GM12878 (cell line): ENCODE measurements at regions not wholly inside any gene's neighbourhood (a gene's known extent, or its start where the extent isn't known, plus 50 kb on each side); places are given as distances from the start of the nearest gene placed in this dataset.

Source experiments
- BACH1 ChIP-seq: fragments of 450-650 bp; IDR thresholded peaks from 2 replicates; pipeline ENCODE4 v1.6.1; 2017; ENCODE audit warnings: mild to moderate bottlenecking, borderline replicate concordance
- BMI1 ChIP-seq: fragments of 450-650 bp; IDR thresholded peaks from 2 replicates; pipeline ENCODE4 v1.6.1; 2016; ENCODE audit warnings: mild to moderate bottlenecking, moderate library complexity, borderline replicate concordance
- CHD1 ChIP-seq: IDR thresholded peaks from 2 replicates; pipeline ENCODE4 v1.6.1; 2012; ENCODE audit warnings: low read depth, low read length, improper control_type of control experiment
- CHD2 ChIP-seq: IDR thresholded peaks from 2 replicates; pipeline ENCODE4 v1.6.1; 2011; ENCODE audit warnings: low read depth, low read length, improper control_type of control experiment, borderline replicate concordance
- ETV6 ChIP-seq, 2 experiments: fragments of 450-650 bp in 1 of 2; IDR thresholded peaks in 1 of 2; conservative IDR thresholded peaks in 1 of 2; 2 replicates each; pipeline ENCODE4 v1.6.1; 2014; ENCODE audit warnings: antibody characterized with exemption in 1 of 2, borderline replicate concordance in 1 of 2, low read depth in 1 of 2, mild to moderate bottlenecking in 1 of 2, moderate library complexity in 1 of 2
- HCFC1 ChIP-seq: fragments of 150-350 bp; IDR thresholded peaks from 2 replicates; pipeline ENCODE4 v1.6.1; 2014; ENCODE audit warnings: low read length
- IRF4 ChIP-seq: IDR thresholded peaks from 2 replicates; pipeline ENCODE4 v1.6.1; 2011; ENCODE audit warnings: low read depth, low read length
- KAT2A ChIP-seq: conservative IDR thresholded peaks from 2 replicates; pipeline ENCODE4 v1.6.1; 2011; ENCODE audit warnings: low read depth, low read length; ENCODE audit not compliant: control insufficient read depth
- MXI1 ChIP-seq: fragments of 150-350 bp; IDR thresholded peaks from 2 replicates; pipeline ENCODE4 v1.6.1; 2011; ENCODE audit warnings: low read depth, mild to moderate bottlenecking, inconsistent platforms, low read length, improper control_type of control experiment
- NBN ChIP-seq: fragments of 450-650 bp; IDR thresholded peaks from 2 replicates; pipeline ENCODE4 v1.6.1; 2016
- NRF1 ChIP-seq: conservative IDR thresholded peaks from 2 replicates; pipeline ENCODE4 v1.6.1; 2011; ENCODE audit warnings: mild to moderate bottlenecking, low read depth, low read length, improper control_type of control experiment
- POLR2AphosphoS5 ChIP-seq: IDR thresholded peaks from 2 replicates; pipeline ENCODE4 v1.6.1; 2011; ENCODE audit warnings: mild to moderate bottlenecking, low read length, inconsistent platforms
- RAD21 ChIP-seq: IDR thresholded peaks from 2 replicates; pipeline ENCODE4 v1.6.1; 2011; ENCODE audit warnings: mild to moderate bottlenecking, low read depth, low read length, moderate library complexity; ENCODE audit not compliant: insufficient read depth
- RB1 ChIP-seq: fragments of 450-650 bp; formaldehyde crosslinking; IDR thresholded peaks from 2 replicates; pipeline ENCODE4 v1.6.1; 2017; ENCODE audit warnings: mild to moderate bottlenecking, borderline replicate concordance
- RUNX3 ChIP-seq: IDR thresholded peaks from 2 replicates; pipeline ENCODE4 v1.6.1; 2012; ENCODE audit warnings: low read length, inconsistent platforms
- USF2 ChIP-seq: IDR thresholded peaks from 2 replicates; pipeline ENCODE4 v1.6.1; 2011; ENCODE audit warnings: low read depth, low read length, improper control_type of control experiment, borderline replicate concordance
- YY1 ChIP-seq: IDR thresholded peaks from 2 replicates; pipeline ENCODE4 v1.6.1; 2011; ENCODE audit warnings: low read depth, mild to moderate bottlenecking, low read length
- ZNF274 ChIP-seq: IDR thresholded peaks from one replicate; pipeline ENCODE4 v1.8.0; 2011; ENCODE audit not compliant: insufficient read length, insufficient read depth
- ZNF384 ChIP-seq: IDR thresholded peaks from 2 replicates; pipeline ENCODE4 v1.6.1; 2012; ENCODE audit warnings: low read depth, mild to moderate bottlenecking, low read length, improper control_type of control experiment, borderline replicate concordance
- ZNF592 ChIP-seq: fragments of 450-650 bp; IDR thresholded peaks from 2 replicates; pipeline ENCODE4 v1.6.1; 2017; ENCODE audit warnings: mild to moderate bottlenecking, moderate library complexity
- ZNF622 ChIP-seq: fragments of 450-650 bp; IDR thresholded peaks from 2 replicates; pipeline ENCODE4 v1.6.1; 2017; ENCODE audit warnings: mild to moderate bottlenecking, inconsistent platforms
- TF ChIP-seq, protein P1 (sequence below): fragments of 450-650 bp; IDR thresholded peaks from 2 replicates; pipeline ENCODE4 v1.6.1; 2017; ENCODE audit warnings: mild to moderate bottlenecking, moderate library complexity

GRCh38 chr6:84575264-84575663 lies 189.1 kb downstream of the TBX18 start (continued):
- TF ChIP-seq ZNF592 (0 out of 2 replicates have a peak, but pooled peaks have one; percentile 58), ETV6 (conservative IDR thresholded peaks at IDR 0.05 in 1 of 2, IDR thresholded peaks at IDR 0.05 in 1 of 2; ENCODE audit: borderline replicate concordance in 1 of 2, low read depth in 1 of 2) (no peak), ZNF622 (no peak), RUNX3 (peak; percentile 93), RB1 (no peak), NBN (peak; percentile 86), YY1 (no peak), BACH1 (peak; percentile 93), BMI1 (peak; percentile 90), IRF4 (peak; percentile 69; the same call in 1 of the 2 replicates), POLR2AphosphoS5 (no peak), KAT2A (no peak), HCFC1 (no peak), RAD21 (no peak), MXI1 (no peak), CHD1 (no peak), ZNF384 (no peak), ZNF274 (no peak), CHD2 (peak; percentile 59; the same call in 1 of the 2 replicates), USF2 (no peak), NRF1 (no peak)
- TF ChIP-seq, protein P1, sequence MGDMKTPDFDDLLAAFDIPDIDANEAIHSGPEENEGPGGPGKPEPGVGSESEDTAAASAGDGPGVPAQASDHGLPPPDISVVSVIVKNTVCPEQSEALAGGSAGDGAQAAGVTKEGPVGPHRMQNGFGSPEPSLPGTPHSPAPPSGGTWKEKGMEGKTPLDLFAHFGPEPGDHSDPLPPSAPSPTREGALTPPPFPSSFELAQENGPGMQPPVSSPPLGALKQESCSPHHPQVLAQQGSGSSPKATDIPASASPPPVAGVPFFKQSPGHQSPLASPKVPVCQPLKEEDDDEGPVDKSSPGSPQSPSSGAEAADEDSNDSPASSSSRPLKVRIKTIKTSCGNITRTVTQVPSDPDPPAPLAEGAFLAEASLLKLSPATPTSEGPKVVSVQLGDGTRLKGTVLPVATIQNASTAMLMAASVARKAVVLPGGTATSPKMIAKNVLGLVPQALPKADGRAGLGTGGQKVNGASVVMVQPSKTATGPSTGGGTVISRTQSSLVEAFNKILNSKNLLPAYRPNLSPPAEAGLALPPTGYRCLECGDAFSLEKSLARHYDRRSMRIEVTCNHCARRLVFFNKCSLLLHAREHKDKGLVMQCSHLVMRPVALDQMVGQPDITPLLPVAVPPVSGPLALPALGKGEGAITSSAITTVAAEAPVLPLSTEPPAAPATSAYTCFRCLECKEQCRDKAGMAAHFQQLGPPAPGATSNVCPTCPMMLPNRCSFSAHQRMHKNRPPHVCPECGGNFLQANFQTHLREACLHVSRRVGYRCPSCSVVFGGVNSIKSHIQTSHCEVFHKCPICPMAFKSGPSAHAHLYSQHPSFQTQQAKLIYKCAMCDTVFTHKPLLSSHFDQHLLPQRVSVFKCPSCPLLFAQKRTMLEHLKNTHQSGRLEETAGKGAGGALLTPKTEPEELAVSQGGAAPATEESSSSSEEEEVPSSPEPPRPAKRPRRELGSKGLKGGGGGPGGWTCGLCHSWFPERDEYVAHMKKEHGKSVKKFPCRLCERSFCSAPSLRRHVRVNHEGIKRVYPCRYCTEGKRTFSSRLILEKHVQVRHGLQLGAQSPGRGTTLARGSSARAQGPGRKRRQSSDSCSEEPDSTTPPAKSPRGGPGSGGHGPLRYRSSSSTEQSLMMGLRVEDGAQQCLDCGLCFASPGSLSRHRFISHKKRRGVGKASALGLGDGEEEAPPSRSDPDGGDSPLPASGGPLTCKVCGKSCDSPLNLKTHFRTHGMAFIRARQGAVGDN, result no peak
